Subcutaneous abdominal adipose tissue (tissue), 5 donors: ENCODE measurements at regions not wholly inside any gene's neighbourhood (a gene's known extent, or its start where the extent isn't known, plus 50 kb on each side); places are given as distances from the start of the nearest gene placed in this dataset.
"Not testable (repeated sequence)": the region's sequence is repeated elsewhere in the genome, so short reads cannot be mapped to it uniquely, and the experiment has no call there.

Source experiments
- H3K27ac ChIP-seq: one replicate; pipeline ENCODE4 v1.7.0; 2013; ENCODE audit warnings: low read depth, mild to moderate bottlenecking, inconsistent platforms, low read length, moderate library complexity
- H3K27me3 ChIP-seq, 5 donors: one replicate each; pipeline ENCODE4 v1.7.0; 2013; ENCODE audit warnings: low read length in 5 of 5, inconsistent platforms in 1 of 5; ENCODE audit not compliant: control insufficient read depth in 5 of 5, insufficient read depth in 4 of 5
- H3K36me3 ChIP-seq, 5 donors: one replicate each; pipeline ENCODE4 v1.7.0; 2013; ENCODE audit warnings: low read length in 5 of 5; ENCODE audit not compliant: control insufficient read depth in 5 of 5, insufficient read depth in 5 of 5
- H3K4me1 ChIP-seq, 5 donors: one replicate each; pipeline ENCODE4 v1.7.0; 2013; ENCODE audit warnings: low read length in 5 of 5, mild to moderate bottlenecking in 3 of 5, moderate library complexity in 1 of 5; ENCODE audit not compliant: control insufficient read depth in 5 of 5, insufficient read depth in 5 of 5
- H3K4me3 ChIP-seq, 5 donors: one replicate each; pipeline ENCODE4 v1.7.0; 2013; ENCODE audit warnings: low read length in 5 of 5, low read depth in 1 of 5
- H3K9ac ChIP-seq, 5 donors: one replicate each; pipeline ENCODE4 v1.7.0; 2013; ENCODE audit warnings: low read length in 5 of 5, mild to moderate bottlenecking in 4 of 5, moderate library complexity in 3 of 5
- H3K9me3 ChIP-seq, 5 donors: one replicate each; pipeline ENCODE4 v1.7.0; 2013; ENCODE audit warnings: low read length in 5 of 5; ENCODE audit not compliant: control insufficient read depth in 5 of 5
- donor health status: healthy.
- donor health status: healthy.
- donor health status: healthy.
- donor health status: healthy.
- donor health status: healthy.

DNA sequence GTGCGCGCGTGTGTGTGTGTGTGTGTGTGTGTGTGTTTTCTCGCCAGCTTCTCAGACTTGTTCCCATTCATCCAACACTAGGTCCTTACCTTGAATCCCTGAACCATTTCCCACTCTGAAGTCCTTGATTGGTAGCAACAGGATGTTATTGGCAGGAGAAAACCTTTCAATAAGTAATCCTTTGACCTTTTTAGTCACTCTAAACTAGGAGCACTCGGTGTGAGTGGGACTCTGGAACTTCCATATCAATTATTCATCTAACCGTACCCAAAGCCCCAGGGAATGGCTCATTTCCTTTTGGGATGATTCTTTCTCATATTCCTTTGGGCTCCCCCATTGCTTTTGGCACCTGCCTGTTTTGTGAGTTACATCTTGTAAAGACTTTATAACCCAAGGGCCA is 140.2 kb upstream of the SPRED1 start:
- Histone ChIP-seq H3K27me3 (no peaks in the 10 kb centered on the region), H3K36me3 (no peaks in the 10 kb centered on the region), H3K4me1 (no peaks in the 10 kb centered on the region), H3K9ac (no peak overlapping the region), H3K27ac (no peak overlapping the region), H3K4me3 (no peak overlapping the region), H3K9me3 (no peaks in the 10 kb centered on the region)

DNA sequence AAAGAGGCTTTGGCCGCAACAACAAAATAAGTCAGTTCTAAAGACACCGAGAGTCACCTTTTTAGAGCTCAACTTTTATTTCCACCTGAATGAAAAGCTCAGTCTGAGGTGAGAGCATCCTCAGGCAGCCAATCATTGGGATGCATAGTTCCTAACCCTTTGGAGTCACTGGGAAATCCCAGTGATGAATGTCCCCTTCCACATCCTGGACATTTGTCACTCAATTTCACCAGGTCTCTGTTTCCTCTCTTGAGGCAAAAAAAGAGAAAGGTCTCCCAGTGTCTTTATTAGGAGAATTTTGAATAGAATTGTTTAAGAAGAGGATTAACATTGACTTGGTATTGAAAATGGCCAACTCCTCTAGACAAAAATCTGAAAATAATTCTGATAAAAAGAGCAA is 137.5 kb upstream of the SPRED1 start:
- Histone ChIP-seq H3K36me3 (no peaks in the 10 kb centered on the region), H3K9me3 (no peaks in the 10 kb centered on the region), H3K27me3 (no peaks in the 10 kb centered on the region), H3K9ac (no peak overlapping the region), H3K4me1 (no peaks in the 10 kb centered on the region), H3K27ac (no peak overlapping the region), H3K4me3 (no peak overlapping the region)

GRCh38 chr15:38117781-38118180 is 134.9 kb upstream of the SPRED1 start:
- no peaks in the 10 kb centered on the region for H3K27me3 ChIP-seq
- no peak overlapping the region for H3K27ac ChIP-seq
- no peaks in the 10 kb centered on the region for H3K4me1 ChIP-seq
- no peak overlapping the region for H3K4me3 ChIP-seq
- H3K9me3 ChIP-seq, result no peaks in the 10 kb centered on the region
- H3K9ac ChIP-seq, result no peak overlapping the region
- H3K36me3 ChIP-seq, result no peaks in the 10 kb centered on the region

DNA sequence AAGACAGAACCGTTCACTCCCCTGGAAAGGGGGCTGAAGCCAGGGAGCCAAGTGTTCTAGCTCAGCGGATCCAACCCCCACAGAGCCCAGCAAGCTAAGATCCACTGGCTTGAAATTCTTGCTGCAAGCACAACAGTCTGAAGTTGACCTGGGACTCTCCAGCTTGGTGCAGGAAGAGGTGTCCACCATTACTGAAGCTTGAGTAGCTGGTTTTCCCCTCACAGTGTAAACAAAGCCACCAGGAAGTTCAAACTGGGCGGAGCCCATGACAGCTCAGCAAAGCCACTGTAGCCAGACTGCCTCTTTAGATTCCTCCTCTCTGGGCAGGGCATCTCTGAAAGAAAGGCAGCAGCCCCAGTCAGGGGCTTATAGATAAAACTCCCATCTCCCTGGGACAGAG is 132.8 kb upstream of the SPRED1 start:
- not testable (repeated sequence) for H3K36me3 ChIP-seq, H3K4me1 ChIP-seq, H3K27me3 ChIP-seq, H3K9me3 ChIP-seq, H3K27ac ChIP-seq, H3K4me3 ChIP-seq, H3K9ac ChIP-seq

- H3K9ac ChIP-seq, result no peak overlapping the region
- H3K27ac ChIP-seq, result peak overlapping the region; percentile 75
- H3K9me3 ChIP-seq, result no peaks in the 10 kb centered on the region
- H3K27me3 ChIP-seq, result no peaks in the 10 kb centered on the region
- H3K4me3 ChIP-seq, result no peak overlapping the region
- H3K36me3 ChIP-seq, result no peaks in the 10 kb centered on the region
- H3K4me1 ChIP-seq, result peaks cover 10 to 34% (median 25%) of the 10 kb centered on the region in 5 donors
Measured at GRCh38 chr15:38127306-38127771, 125.3 kb upstream of the SPRED1 start.

DNA sequence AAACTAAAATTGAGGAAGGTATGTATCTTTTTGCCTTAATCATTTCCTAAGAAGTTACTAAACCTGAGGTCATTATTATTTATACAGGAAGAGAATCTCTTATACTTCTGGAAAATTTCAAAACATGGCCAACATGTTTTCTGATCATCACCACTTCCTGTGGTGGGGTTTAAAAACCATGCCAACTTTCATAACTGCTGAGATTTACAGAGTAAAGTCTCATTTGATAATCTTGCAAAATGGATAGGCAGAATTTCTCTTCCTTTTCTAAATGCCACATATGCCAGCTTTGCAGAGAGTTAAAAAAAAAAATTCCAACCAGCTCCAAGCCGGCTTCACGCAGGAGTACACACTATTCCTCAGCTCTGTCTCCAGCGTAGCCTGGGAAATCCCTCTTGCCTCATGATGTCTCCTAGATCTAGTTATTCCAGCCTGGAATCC is 124.3 kb upstream of the SPRED1 start:
- Histone ChIP-seq H3K4me3 (no peak overlapping the region), H3K4me1 (peaks cover 10 to 34% (median 25%) of the 10 kb centered on the region in 5 donors), H3K27me3 (no peaks in the 10 kb centered on the region), H3K27ac (peak overlapping the region; percentile 75), H3K9ac (peak overlapping the region in 1 of 5 donors; percentile 70), H3K36me3 (no peaks in the 10 kb centered on the region), H3K9me3 (no peaks in the 10 kb centered on the region)

DNA sequence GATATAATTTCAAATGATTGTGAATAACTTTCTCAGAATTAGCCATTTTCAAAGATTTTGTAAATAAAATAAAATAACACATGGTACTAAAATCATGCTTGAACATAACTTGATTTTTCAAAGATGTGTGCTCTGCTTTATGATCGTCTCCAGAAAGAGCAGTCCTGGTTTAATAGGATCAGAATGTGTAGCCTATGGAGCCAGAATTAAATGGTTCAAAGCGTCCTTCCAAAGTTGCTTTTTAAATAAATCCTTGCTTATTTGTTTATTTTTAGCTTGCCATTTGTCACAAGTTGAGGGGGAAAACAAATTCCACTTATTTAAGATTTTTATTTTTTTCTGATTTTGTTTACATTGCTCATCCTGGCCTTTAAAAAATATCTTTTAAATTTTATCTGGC is 123.7 kb upstream of the SPRED1 start:
- no peaks in the 10 kb centered on the region for H3K9me3 ChIP-seq
- no peak overlapping the region for H3K4me3 ChIP-seq
- peak overlapping the region; percentile 75 for H3K27ac ChIP-seq
- no peaks in the 10 kb centered on the region for H3K36me3 ChIP-seq
- peaks cover 10 to 36% (median 25%) of the 10 kb centered on the region in 5 donors for H3K4me1 ChIP-seq
- peak overlapping the region in 3 of 5 donors; percentile 11 to 70 (median 52) for H3K9ac ChIP-seq
- H3K27me3 ChIP-seq, result no peaks in the 10 kb centered on the region

- Histone ChIP-seq H3K9me3 (no peaks in the 10 kb centered on the region), H3K4me3 (peak overlapping the region; percentile 5 to 59 (median 41)), H3K4me1 (peaks cover 10 to 37% (median 25%) of the 10 kb centered on the region in 5 donors), H3K27me3 (no peaks in the 10 kb centered on the region), H3K9ac (peak overlapping the region; percentile 29 to 81 (median 69)), H3K27ac (peak overlapping the region; percentile 98), H3K36me3 (no peaks in the 10 kb centered on the region)
Measured at GRCh38 chr15:38129531-38130204, 123.0 kb upstream of the SPRED1 start.

DNA sequence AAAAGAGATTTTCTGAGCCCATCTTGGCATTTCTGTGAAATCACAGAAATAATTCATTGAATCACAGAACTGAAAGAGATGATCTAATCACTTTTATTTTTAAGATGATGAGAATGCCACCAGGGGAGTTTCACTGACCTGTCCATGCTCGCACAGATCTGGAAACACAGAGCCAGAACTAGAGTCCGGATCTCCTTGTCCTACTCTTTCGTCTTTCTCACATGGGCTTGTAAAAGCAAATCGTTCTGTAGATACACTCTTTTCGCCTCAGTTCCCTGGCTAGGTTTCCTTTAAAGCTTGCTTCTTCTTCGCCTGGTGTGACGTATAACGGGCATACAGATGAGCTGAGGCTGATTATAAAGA is 122.5 kb upstream of the SPRED1 start:
- Histone ChIP-seq H3K27ac (peak overlapping the region; percentile 98), H3K27me3 (no peaks in the 10 kb centered on the region), H3K9ac (peak overlapping the region; percentile 68 to 81 (median 71)), H3K4me1 (peaks cover 10 to 37% (median 25%) of the 10 kb centered on the region in 5 donors), H3K4me3 (peak overlapping the region; percentile 5 to 59 (median 41)), H3K9me3 (no peaks in the 10 kb centered on the region), H3K36me3 (no peaks in the 10 kb centered on the region)

GRCh38 chr15:38130740-38131498 is 121.7 kb upstream of the SPRED1 start:
- peak overlapping the region; percentile 98 for H3K27ac ChIP-seq
- H3K9ac ChIP-seq, result peak overlapping the region; percentile 31 to 81 (median 71)
- H3K9me3 ChIP-seq, result no peaks in the 10 kb centered on the region
- peak overlapping the region in 4 of 5 donors; percentile 2 to 59 (median 55) for H3K4me3 ChIP-seq
- no peaks in the 10 kb centered on the region for H3K36me3 ChIP-seq
- H3K4me1 ChIP-seq, result peaks cover 10 to 37% (median 25%) of the 10 kb centered on the region in 5 donors
- H3K27me3 ChIP-seq, result no peaks in the 10 kb centered on the region
